HCT116 (cell line): ENCODE measurements at regions not wholly inside any gene's neighbourhood (a gene's known extent, or its start where the extent isn't known, plus 50 kb on each side); places are given as distances from the start of the nearest gene placed in this dataset.

Experiments
- ATAC-seq: fragments of 200-7000 bp; cut with Tn5 transposase; 2 replicates; pipeline ENCODE4 v1.9.1; 2020; ENCODE audit warnings: mild to moderate bottlenecking, moderate library complexity
- BruUV-seq: library from RNA; stranded (reverse); fragments of 400-500 nt; replicated peaks from 2 replicates; lab custom pipeline; 2021; lab: Mats Ljungman, UMichigan
- CTCF ChIA-PET: fragments of 300-600 bp; sonication (Branson Sonifier 250); formaldehyde crosslinking; loops from one replicate; lab custom pipeline; 2021; ENCODE audit warnings: antibody characterized with exemption; lab: Charles Lee
- POLR2A ChIA-PET: fragments of 300-600, 350-600 bp; sonication (Branson Sonifier 250); formaldehyde crosslinking; loops from one replicate; lab custom pipeline; 2021; ENCODE audit warnings: antibody characterized with exemption; lab: Charles Lee
- RAD21 ChIA-PET, 2 experiments: fragments of 300-600 bp; sonication (Branson Sonifier 250); formaldehyde crosslinking; loops; one replicate each; lab custom pipeline; 2023; ENCODE audit warnings: low total read pairs in 2 of 2; ENCODE audit not compliant: uncharacterized antibody in 2 of 2, unreplicated experiment in 2 of 2, low non-redundant PET in 1 of 2; lab: Charles Lee
- DNase-seq: peaks from one replicate; pipeline ENCODE4 v3.0.0-alpha.2; 2010; ENCODE audit warnings: low read depth, low spot score
- H2AFZ ChIP-seq: fragments of 200-600 bp; shearing (Covaris generic), sonication (generic); 2 replicates; pipeline ENCODE4 v1.6.1; 2017; ENCODE audit warnings: low read depth, mixed run types, mixed read lengths, antibody characterized with exemption, low read length; ENCODE audit not compliant: poor library complexity, severe bottlenecking
- H3K27ac ChIP-seq: 2 replicates; pipeline ENCODE4 v1.5.1; 2012; ENCODE audit warnings: low read depth, low read length
- H3K27me3 ChIP-seq: fragments of 200-600 bp; sonication (generic); 2 replicates; pipeline ENCODE4 v1.6.1; 2016; ENCODE audit warnings: mixed run types, low read length, mixed read lengths; ENCODE audit not compliant: insufficient read depth
- H3K36me3 ChIP-seq, 2 experiments: fragments of 200-500 bp in 1 of 2; fragments of 200-600 bp in 1 of 2; sonication (Bioruptor generic) in 1 of 2; sonication (generic) in 1 of 2; 2 replicates each; pipeline versions ENCODE4 v1.5.1 to v1.6.1; 2014 to 2016; ENCODE audit warnings: low read length in 2 of 2, inconsistent platforms in 1 of 2, mixed read lengths in 1 of 2, mixed run types in 1 of 2; ENCODE audit not compliant: insufficient read depth in 2 of 2, control insufficient read depth in 1 of 2
- H3K4me1 ChIP-seq, 2 experiments: fragments of 200-600 bp in 1 of 2; sonication (generic) in 1 of 2; 2 replicates each; pipeline versions ENCODE4 v1.5.1 to v1.6.1; 2012 to 2017; ENCODE audit warnings: low read length in 2 of 2, inconsistent platforms in 1 of 2, mild to moderate bottlenecking in 1 of 2, mixed read lengths in 1 of 2, mixed run types in 1 of 2, moderate library complexity in 1 of 2; ENCODE audit not compliant: insufficient read depth in 2 of 2, control insufficient read depth in 1 of 2
- H3K4me2 ChIP-seq: fragments of 200-600 bp; sonication (generic); 2 replicates; pipeline ENCODE4 v1.6.1; 2017; ENCODE audit warnings: mixed run types, low read length, mixed read lengths
- H3K4me3 ChIP-seq, 2 experiments: fragments of 200-600 bp in 1 of 2; sonication (generic) in 1 of 2; replicated peaks in 1 of 2; 2 replicates each; pipeline ENCODE4 v1.5.1; 2011 to 2016; ENCODE audit warnings: low read length in 2 of 2, control low read depth in 1 of 2, low read depth in 1 of 2, mild to moderate bottlenecking in 1 of 2, mixed read lengths in 1 of 2, mixed run types in 1 of 2
- H3K79me2 ChIP-seq: fragments of 200-600 bp; sonication (generic); 2 replicates; pipeline ENCODE4 v1.6.1; 2017; ENCODE audit warnings: mild to moderate bottlenecking, mixed run types, low read length, moderate library complexity, mixed read lengths; ENCODE audit not compliant: insufficient read depth
- H3K9ac ChIP-seq: fragments of 200-600 bp; sonication (generic); 2 replicates; pipeline ENCODE4 v1.6.1; 2016; ENCODE audit warnings: low read length, mixed read lengths
- H3K9me2 ChIP-seq: fragments of 200-600 bp; sonication (generic), shearing (Covaris generic); 2 replicates; pipeline ENCODE4 v1.6.1; 2017; ENCODE audit warnings: mixed run types, mild to moderate bottlenecking, moderate library complexity; ENCODE audit not compliant: insufficient read depth
- H3K9me3 ChIP-seq, 2 experiments: fragments of 200-500 bp in 1 of 2; fragments of 200-600 bp in 1 of 2; sonication (Bioruptor generic) in 1 of 2; sonication (generic) in 1 of 2; 2 replicates each; pipeline ENCODE4 v1.6.1; 2014 to 2017; ENCODE audit warnings: low read length in 2 of 2, mixed read lengths in 2 of 2, inconsistent platforms in 1 of 2, low read depth in 1 of 2, mild to moderate bottlenecking in 1 of 2, mixed run types in 1 of 2, moderate library complexity in 1 of 2; ENCODE audit not compliant: control insufficient read depth in 1 of 2, insufficient read depth in 1 of 2
- H4K20me1 ChIP-seq: fragments of 200-600 bp; sonication (generic), shearing (Covaris generic); 2 replicates; pipeline ENCODE4 v1.6.1; 2017; ENCODE audit warnings: mixed run types, mild to moderate bottlenecking, moderate library complexity; ENCODE audit not compliant: insufficient read depth
- EZH2phosphoT487 ChIP-seq: fragments of 200-600 bp; IDR thresholded peaks from 2 replicates; pipeline ENCODE4 v1.6.1; 2018; ENCODE audit warnings: antibody characterized with exemption, borderline replicate concordance
- FOSL1 ChIP-seq: IDR thresholded peaks from 2 replicates; pipeline ENCODE4 v1.6.1; 2012; ENCODE audit warnings: low read depth
- RAD21 ChIP-seq: IDR thresholded peaks from 2 replicates; pipeline ENCODE4 v1.6.1; 2012; ENCODE audit warnings: low read depth, mild to moderate bottlenecking
- SP1 ChIP-seq: IDR thresholded peaks from 2 replicates; pipeline ENCODE4 v1.6.1; 2012; ENCODE audit warnings: low read depth
- TCF7L2 ChIP-seq: IDR thresholded peaks from 2 replicates; pipeline ENCODE4 v1.7.0; 2011; ENCODE audit warnings: borderline replicate concordance, inconsistent platforms; ENCODE audit not compliant: insufficient read depth, insufficient read length; ENCODE audit errors: extremely low read depth
- ZBTB33 ChIP-seq: IDR thresholded peaks from 2 replicates; pipeline ENCODE4 v1.6.1; 2011; ENCODE audit warnings: mild to moderate bottlenecking, low read length, moderate library complexity; ENCODE audit not compliant: insufficient replicate concordance; ENCODE audit errors: extremely low read depth
- ZNF274 ChIP-seq: fragments of 200-500 bp; sonication (Bioruptor generic); IDR thresholded peaks from 2 replicates; pipeline ENCODE4 v1.6.1; 2014; ENCODE audit warnings: mild to moderate bottlenecking, low read depth, low read length, inconsistent platforms
- intact Hi-C: fragments of 100-400 bp; cut with micrococcal nuclease; formaldehyde crosslinking; loops from 2 replicates; pipeline ENCODE4 v1.10.0; 2022

- TF ChIP-seq ZBTB33, result no peak
These were observed 80.2 kb downstream of the RIPK4 start (continued) for GRCh38 chr21:41686664-41687063.

- TF ChIP-seq ZNF274, result no peak
- no peak for TF ChIP-seq FOSL1
- TF ChIP-seq ZBTB33, result no peak
- no peak for TF ChIP-seq TCF7L2
- TF ChIP-seq RAD21, result no peak
- no peak for TF ChIP-seq SP1
- TF ChIP-seq EZH2phosphoT487, result no peak
- RAD21 ChIA-PET, result no interaction called here
- H3K36me3 ChIP-seq, result no peaks in the 10 kb centered on the region
- no peak for DNase-seq
- peaks cover 16 to 25% of the 10 kb centered on the region in 2 experiments for H3K4me1 ChIP-seq
- no peaks in the 10 kb centered on the region for H3K79me2 ChIP-seq
- intact Hi-C loops, result no loop called here
- no peaks in the 10 kb centered on the region for H3K9me3 ChIP-seq
- CTCF ChIA-PET, result no interaction called here
- no peak overlapping the region for H3K9ac ChIP-seq
- H3K9me2 ChIP-seq, result no peaks in the 10 kb centered on the region
- H3K4me3 ChIP-seq, result no peak overlapping the region
- H3K4me2 ChIP-seq, result no peak overlapping the region
- no peak overlapping the region for H3K27ac ChIP-seq
- no peaks in the 10 kb centered on the region for H4K20me1 ChIP-seq
- POLR2A ChIA-PET, result no interaction called here
- H3K27me3 ChIP-seq, result peaks cover 5% of the 10 kb centered on the region; the same call in 1 of the 2 replicates
- no peak overlapping the region for H2AFZ ChIP-seq
- ATAC-seq, result no peak
- no TSS peak for BruUV-seq
These were observed 81.2 kb downstream of the RIPK4 start for GRCh38 chr21:41685511-41686149.
